Adrenal gland (tissue), 9 donors: ENCODE measurements at regions not wholly inside any gene's neighbourhood (a gene's known extent, or its start where the extent isn't known, plus 50 kb on each side); places are given as distances from the start of the nearest gene placed in this dataset.
A peak's percentile ranks its signal among the peaks of the same experiment; 100 is the strongest.

Source experiments
- DNase-seq, 7 donors: peaks; one replicate each; pipeline ENCODE4 v3.0.0-alpha.2; 2019 to 2020
- H3K27ac ChIP-seq, 5 donors: fragments of 200-600 bp; sonication (generic) in 4 of 5; 1 replicate in 3 of 5; 2 replicates in 2 of 5; pipeline versions ENCODE4 v1.5.1 to v1.8.0; 2016 to 2020; ENCODE audit warnings: mild to moderate bottlenecking in 1 of 5
- H3K27me3 ChIP-seq: fragments of 200-600 bp; 2 replicates; pipeline ENCODE4 v1.8.0; 2021
- H3K36me3 ChIP-seq, 2 donors: fragments of 200-600 bp; replicated peaks in 1 of 2; 1 replicate in 1 of 2; 2 replicates in 1 of 2; pipeline versions ENCODE4 v1.5.1 to v1.8.0; 2018 to 2022
- H3K4me1 ChIP-seq, 2 donors: fragments of 200-600 bp; replicated peaks in 1 of 2; 1 replicate in 1 of 2; 2 replicates in 1 of 2; pipeline versions ENCODE4 v1.5.1 to v1.8.0; 2018 to 2021
- H3K4me3 ChIP-seq, 4 donors: fragments of 200-600 bp; sonication (generic) in 3 of 4; one replicate each; pipeline ENCODE4 v1.5.1; 2016 to 2018
- H3K9me3 ChIP-seq, 3 donors: fragments of 200-600 bp; sonication (generic) in 1 of 3; replicated peaks in 1 of 3; 1 replicate in 2 of 3; 2 replicates in 1 of 3; pipeline versions ENCODE4 v1.5.1 to v1.8.0; 2016 to 2021
- POLR2A ChIP-seq, 2 donors: fragments of 450-650 bp; IDR thresholded peaks; one replicate each; pipeline ENCODE4 v1.6.1; 2017; ENCODE audit warnings: antibody characterized with exemption in 2 of 2, mild to moderate bottlenecking in 2 of 2, moderate library complexity in 1 of 2
- WGBS, 4 donors: extraction: QIAGEN DNeasy Blood & Tissue Kit in 2 of 4; methylation state at CpG; one replicate each; pipeline versions ENCODE4 v1.1.5 to v1.1.7; 2013 to 2017; 5-methylcytosine and 5-hydroxymethylcytosine counted together
- intact Hi-C, 2 donors: fragments of 100-400 bp; cut with DNase I; formaldehyde crosslinking; loops; one replicate each; pipeline versions ENCODE4 v1.14.1 to v1.15.0; 2022 to 2023
- TF ChIP-seq, protein P1 (sequence below), 6 experiments: fragments of 450-650 bp in 4 of 6; fragments of 200-600 bp in 2 of 6; sonication (generic) in 1 of 6; IDR thresholded peaks; 1 replicate in 5 of 6; 2 replicates in 1 of 6; pipeline versions ENCODE4 v1.5.1 to v1.8.0; 2016 to 2021; ENCODE audit warnings: antibody characterized with exemption in 6 of 6, mild to moderate bottlenecking in 2 of 6, moderate library complexity in 1 of 6
- donor health status: healthy with polysubstance abuse.
- donor health status: Bipolar disorder and iron deficiency.
- donor health status: DM: yes; HTN: yes; CAD: no.
- donor health status: DM: no; HTN: no; CAD: no.
- donor health status: DM: no; HTN: no; CAD: no.

DNA sequence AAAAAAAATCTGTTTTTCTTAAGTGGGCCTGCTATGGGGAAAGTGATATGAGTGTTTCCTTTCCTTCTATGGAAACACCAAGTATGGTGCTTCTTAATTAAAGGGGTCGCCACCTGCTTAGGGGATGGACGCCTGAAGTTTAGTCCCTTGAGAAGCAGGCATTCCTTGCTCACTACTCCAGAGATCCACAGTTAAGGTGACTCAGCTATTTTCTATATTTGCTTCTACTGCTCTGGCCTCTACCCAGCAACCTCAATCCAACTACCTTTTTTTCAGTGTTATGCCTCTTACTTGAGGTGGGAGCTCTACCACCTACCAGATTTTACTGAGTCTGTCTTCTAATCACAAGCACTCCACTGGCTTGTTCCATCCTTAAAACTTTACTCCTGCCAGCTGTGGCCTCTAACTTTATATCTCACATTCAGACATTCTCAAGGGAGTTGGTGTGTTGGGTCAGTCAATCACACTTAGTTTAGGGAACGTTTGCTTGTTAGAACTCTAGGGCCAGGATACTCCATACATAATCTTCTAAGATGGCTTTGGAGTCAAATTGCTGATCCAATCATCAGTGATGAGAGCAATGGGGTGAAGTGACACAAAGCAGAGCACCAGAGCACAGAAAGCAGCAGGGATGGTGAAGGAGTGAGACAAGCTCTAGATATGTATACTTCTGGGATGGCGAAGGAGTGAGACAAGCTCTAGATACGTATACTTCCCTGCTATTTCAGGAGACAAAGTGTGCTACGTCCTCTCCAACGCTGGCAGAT, 708.1 kb downstream of the EFNA5 start:
- WGBS, 4 donors, result 76 to 82% (median 78%) methylated on average over 7 of the region's 7 CpGs
- no peak overlapping the region for H3K27ac ChIP-seq
- no peaks in the 10 kb centered on the region for H3K9me3 ChIP-seq
- no peak overlapping the region for H3K4me3 ChIP-seq
- H3K36me3 ChIP-seq, result no peaks in the 10 kb centered on the region
- no peaks in the 10 kb centered on the region for H3K4me1 ChIP-seq
- TF ChIP-seq, protein P1, sequence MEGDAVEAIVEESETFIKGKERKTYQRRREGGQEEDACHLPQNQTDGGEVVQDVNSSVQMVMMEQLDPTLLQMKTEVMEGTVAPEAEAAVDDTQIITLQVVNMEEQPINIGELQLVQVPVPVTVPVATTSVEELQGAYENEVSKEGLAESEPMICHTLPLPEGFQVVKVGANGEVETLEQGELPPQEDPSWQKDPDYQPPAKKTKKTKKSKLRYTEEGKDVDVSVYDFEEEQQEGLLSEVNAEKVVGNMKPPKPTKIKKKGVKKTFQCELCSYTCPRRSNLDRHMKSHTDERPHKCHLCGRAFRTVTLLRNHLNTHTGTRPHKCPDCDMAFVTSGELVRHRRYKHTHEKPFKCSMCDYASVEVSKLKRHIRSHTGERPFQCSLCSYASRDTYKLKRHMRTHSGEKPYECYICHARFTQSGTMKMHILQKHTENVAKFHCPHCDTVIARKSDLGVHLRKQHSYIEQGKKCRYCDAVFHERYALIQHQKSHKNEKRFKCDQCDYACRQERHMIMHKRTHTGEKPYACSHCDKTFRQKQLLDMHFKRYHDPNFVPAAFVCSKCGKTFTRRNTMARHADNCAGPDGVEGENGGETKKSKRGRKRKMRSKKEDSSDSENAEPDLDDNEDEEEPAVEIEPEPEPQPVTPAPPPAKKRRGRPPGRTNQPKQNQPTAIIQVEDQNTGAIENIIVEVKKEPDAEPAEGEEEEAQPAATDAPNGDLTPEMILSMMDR (IDR thresholded peaks at IDR 0.05), result no peak
- TF ChIP-seq POLR2A (IDR thresholded peaks at IDR 0.05), result no peak
- intact Hi-C loops, result no loop called here
- H3K27me3 ChIP-seq, result no peaks in the 10 kb centered on the region
- no peak for DNase-seq

DNA sequence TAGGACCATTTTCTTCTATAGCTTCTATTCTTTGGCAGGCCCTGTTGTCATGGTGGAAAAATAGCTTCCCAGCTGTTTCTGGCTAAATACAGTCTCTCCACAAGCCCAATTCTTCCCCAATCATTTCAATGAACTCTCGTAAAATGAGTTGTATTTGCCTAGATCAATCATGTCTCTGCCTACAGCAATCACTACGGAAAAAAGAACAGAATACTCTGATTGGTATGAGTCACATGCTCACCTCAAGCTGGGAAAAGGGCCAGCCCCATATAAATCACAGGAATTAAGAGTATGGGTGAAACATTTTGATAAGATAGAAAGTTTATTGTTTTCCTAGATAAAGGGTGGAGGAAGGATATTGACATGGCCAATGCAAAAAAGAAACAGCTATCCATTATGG, 711.4 kb downstream of the EFNA5 start:
- DNase-seq, result peak in 1 of 7 donors; percentile 12
- Histone ChIP-seq H3K4me3 (no peak overlapping the region), H3K9me3 (no peaks in the 10 kb centered on the region), H3K36me3 (no peaks in the 10 kb centered on the region), H3K4me1 (no peaks in the 10 kb centered on the region), H3K27ac (no peak overlapping the region), H3K27me3 (no peaks in the 10 kb centered on the region)
- 37 to 43% (median 38%) methylated on average over 2 of the region's 2 CpGs for WGBS, 4 donors
- intact Hi-C loops, result no loop called here
- TF ChIP-seq POLR2A (IDR thresholded peaks at IDR 0.05), result no peak
- TF ChIP-seq, protein P1 (IDR thresholded peaks at IDR 0.05), result no peak

DNA sequence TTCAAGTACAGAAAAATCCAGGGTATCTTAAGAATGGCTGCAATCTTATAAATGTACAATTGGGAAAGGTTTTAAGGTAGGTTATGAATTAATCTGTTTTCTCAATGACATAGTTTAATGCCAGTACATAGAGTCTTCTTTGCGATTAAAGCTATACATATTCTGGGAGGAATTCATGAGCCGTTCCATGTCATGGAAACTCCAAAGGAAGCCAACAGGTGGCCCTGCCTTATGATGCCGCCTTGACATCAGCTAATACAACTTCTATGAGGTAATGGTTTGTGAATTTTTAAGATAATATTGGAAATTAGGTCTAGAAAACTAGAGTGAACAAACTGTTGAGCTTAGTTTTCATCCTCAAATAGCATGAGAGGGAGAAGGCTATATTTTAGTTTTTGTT, 713.4 kb downstream of the EFNA5 start:
- WGBS, 4 donors, result 89 to 95% (median 93%) methylated on average over 3 of the region's 3 CpGs
- DNase-seq, result no peak
- no peaks in the 10 kb centered on the region for H3K36me3 ChIP-seq
- H3K4me3 ChIP-seq, result no peak overlapping the region
- no peaks in the 10 kb centered on the region for H3K4me1 ChIP-seq
- TF ChIP-seq POLR2A (IDR thresholded peaks at IDR 0.05), result no peak
- H3K27me3 ChIP-seq, result no peaks in the 10 kb centered on the region
- H3K9me3 ChIP-seq, result no peaks in the 10 kb centered on the region
- no peak overlapping the region for H3K27ac ChIP-seq
- intact Hi-C loops, result no loop called here

DNA sequence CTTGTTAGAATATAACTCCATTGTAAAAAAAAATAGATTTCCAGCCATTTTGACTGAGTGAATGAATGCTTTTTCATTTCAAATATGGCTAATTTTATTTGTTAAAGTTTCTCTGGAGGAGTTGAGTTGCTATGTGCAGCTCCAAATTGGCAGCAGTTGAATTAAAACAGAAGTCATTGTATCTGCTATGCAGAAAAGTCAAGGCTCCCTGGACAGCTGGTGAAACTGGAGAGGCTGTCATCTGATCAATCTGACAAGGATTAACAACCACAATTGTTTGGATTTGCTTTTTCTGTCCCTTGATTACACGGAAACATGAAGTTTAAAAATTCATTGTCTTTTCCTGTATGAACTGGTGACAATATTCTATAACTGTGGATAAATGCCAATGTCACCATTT, 713.9 kb downstream of the EFNA5 start:
- TF ChIP-seq POLR2A (IDR thresholded peaks at IDR 0.05), result no peak
- TF ChIP-seq, protein P1 (IDR thresholded peaks at IDR 0.05), result no peak
- Histone ChIP-seq H3K27me3 (no peaks in the 10 kb centered on the region), H3K36me3 (no peaks in the 10 kb centered on the region), H3K27ac (no peak overlapping the region), H3K4me1 (no peaks in the 10 kb centered on the region), H3K4me3 (no peak overlapping the region), H3K9me3 (no peaks in the 10 kb centered on the region)
- no peak for DNase-seq
- 29 to 40% (median 32%) methylated on average over 1 of the region's 1 CpG for WGBS, 4 donors
- intact Hi-C loops, result no loop called here

DNA sequence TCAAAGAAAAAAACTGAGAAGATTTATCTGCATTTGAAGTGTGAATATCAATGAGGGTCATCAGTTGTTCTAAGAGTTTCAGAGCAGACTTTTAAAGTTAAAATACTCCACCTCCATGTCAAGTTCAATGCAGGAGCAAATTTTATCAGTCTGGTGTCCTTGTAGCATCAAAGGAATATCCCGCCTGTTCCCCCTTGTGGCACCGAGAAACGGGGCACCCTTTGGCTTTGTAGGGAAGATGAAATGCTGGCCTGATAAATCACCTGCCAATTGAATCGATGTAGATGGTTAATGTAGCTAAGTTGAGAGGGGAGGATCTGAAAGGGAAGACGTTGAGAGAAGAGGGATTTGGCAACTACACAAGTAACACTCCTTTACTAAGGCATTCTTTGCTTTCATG, 714.5 kb downstream of the EFNA5 start:
- no peak overlapping the region for H3K27ac ChIP-seq
- intact Hi-C loops, result no loop called here
- DNase-seq, result no peak
- H3K27me3 ChIP-seq, result no peaks in the 10 kb centered on the region
- H3K4me1 ChIP-seq, result no peaks in the 10 kb centered on the region
- H3K4me3 ChIP-seq, result no peak overlapping the region
- H3K9me3 ChIP-seq, result no peaks in the 10 kb centered on the region
- TF ChIP-seq POLR2A (IDR thresholded peaks at IDR 0.05), result no peak
- TF ChIP-seq, protein P1 (IDR thresholded peaks at IDR 0.05), result no peak
- no peaks in the 10 kb centered on the region for H3K36me3 ChIP-seq
- 27 to 40% (median 37%) methylated on average over 5 of the region's 5 CpGs for WGBS, 4 donors
